Endothelial cell (in vitro differentiated cells): ENCODE measurements at regions not wholly inside any gene's neighbourhood (a gene's known extent, or its start where the extent isn't known, plus 50 kb on each side); places are given as distances from the start of the nearest gene placed in this dataset.
A peak's percentile ranks its signal among the peaks of the same experiment; 100 is the strongest.

Source experiments
- DNase-seq: peaks from one replicate; pipeline ENCODE4 v3.0.0; 2021; ENCODE audit warnings: low spot score
- H3K27ac Mint-ChIP-seq: one replicate; pipeline ENCODE4 v1.8.0; 2021; ENCODE audit warnings: mixed read lengths, inconsistent platforms; ENCODE audit not compliant: unreplicated experiment
- H3K27me3 Mint-ChIP-seq: one replicate; pipeline ENCODE4 v1.8.0; 2021; ENCODE audit warnings: mild to moderate bottlenecking, moderate library complexity, mixed read lengths, inconsistent platforms; ENCODE audit not compliant: unreplicated experiment
- H3K36me3 Mint-ChIP-seq: one replicate; pipeline ENCODE4 v1.8.0; 2021; ENCODE audit warnings: mild to moderate bottlenecking, low read depth, mixed read lengths, inconsistent platforms; ENCODE audit not compliant: unreplicated experiment
- H3K4me1 Mint-ChIP-seq: one replicate; pipeline ENCODE4 v1.8.0; 2021; ENCODE audit warnings: mild to moderate bottlenecking, mixed read lengths, inconsistent platforms; ENCODE audit not compliant: unreplicated experiment
- H3K4me3 Mint-ChIP-seq: one replicate; pipeline ENCODE4 v1.8.0; 2021; ENCODE audit warnings: mild to moderate bottlenecking, mixed read lengths, inconsistent platforms; ENCODE audit not compliant: unreplicated experiment
- H3K9me3 Mint-ChIP-seq: one replicate; pipeline ENCODE4 v1.8.0; 2021; ENCODE audit warnings: mixed read lengths, inconsistent platforms; ENCODE audit not compliant: unreplicated experiment
- CTCF ChIP-seq: fragments of 200-600 bp; sonication (generic); IDR thresholded peaks from one replicate; pipeline ENCODE4 v1.5.0; 2021; ENCODE audit warnings: antibody characterized with exemption; ENCODE audit not compliant: unreplicated experiment

GRCh38 chr4:55175779-55176231 lies 50.4 kb upstream of the KDR start:
- peak; percentile 45 for DNase-seq
- no peaks in the 10 kb centered on the region for H3K9me3 Mint-ChIP-seq
- no peaks in the 10 kb centered on the region for H3K36me3 Mint-ChIP-seq
- peaks cover 69% of the 10 kb centered on the region for H3K4me1 Mint-ChIP-seq
- peak overlapping the region; percentile 56 for H3K4me3 Mint-ChIP-seq
- no peak for TF ChIP-seq CTCF
- H3K27me3 Mint-ChIP-seq = peaks cover 12% of the 10 kb centered on the region
- peak overlapping the region; percentile 100 for H3K27ac Mint-ChIP-seq

GRCh38 chr4:55176497-55176896 lies 51.1 kb upstream of the KDR start:
- Mint-ChIP-seq H3K4me3 (peak overlapping the region; percentile 56), H3K27ac (peak overlapping the region; percentile 100)
- TF ChIP-seq CTCF = no peak

GRCh38 chr4:55177461-55177860 lies 52.1 kb upstream of the KDR start:
- Mint-ChIP-seq H3K4me3 (peak overlapping the region; percentile 66), H3K27me3 (peaks cover 14% of the 10 kb centered on the region), H3K36me3 (peaks cover 5% of the 10 kb centered on the region), H3K9me3 (no peaks in the 10 kb centered on the region), H3K27ac (peak overlapping the region; percentile 99), H3K4me1 (peaks cover 80% of the 10 kb centered on the region)
- DNase-seq = no peak
- no peak for TF ChIP-seq CTCF

More at GRCh38 chr4:55176497-55176896, 51.1 kb upstream of the KDR start:
- peaks cover 76% of the 10 kb centered on the region for H3K4me1 Mint-ChIP-seq
- DNase-seq = no peak
- H3K27me3 Mint-ChIP-seq = peaks cover 14% of the 10 kb centered on the region
- H3K36me3 Mint-ChIP-seq = peaks cover 5% of the 10 kb centered on the region
- no peaks in the 10 kb centered on the region for H3K9me3 Mint-ChIP-seq

DNA sequence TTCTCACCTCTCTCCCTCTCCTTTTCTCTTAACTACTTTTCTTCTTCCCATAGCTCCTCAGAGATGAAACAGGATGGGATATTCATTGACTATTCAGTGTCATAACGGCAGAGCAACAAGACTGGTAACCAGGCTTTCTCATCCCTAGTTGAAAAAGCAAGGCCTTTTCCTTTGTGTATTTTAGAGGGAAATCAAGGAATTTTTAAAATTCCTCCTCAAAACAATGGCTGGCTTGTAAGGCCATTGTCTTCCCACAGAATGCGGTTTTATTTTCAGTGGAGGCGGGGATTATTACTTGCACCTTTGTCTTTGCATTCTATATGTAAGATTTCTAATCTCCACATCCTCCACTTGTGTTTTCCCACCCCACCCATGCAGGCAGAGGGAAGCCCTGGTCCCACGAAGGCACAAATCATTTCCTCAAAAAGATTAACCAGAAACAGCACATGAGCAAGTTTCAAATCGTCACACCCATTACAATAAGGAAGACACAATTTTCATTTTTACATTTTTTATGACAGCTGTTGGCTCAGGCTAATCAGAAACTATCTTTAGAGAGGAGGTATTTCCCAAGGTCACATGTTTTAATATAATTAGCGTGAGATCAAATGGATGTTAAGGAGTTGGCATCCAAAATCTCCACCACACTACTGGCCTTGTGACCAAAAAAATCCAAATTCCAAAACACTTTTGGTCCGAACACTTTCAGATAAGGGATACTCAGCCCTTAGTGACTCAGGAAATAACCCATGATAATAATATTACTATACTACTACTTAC lies 53.0 kb upstream of the KDR start:
- Mint-ChIP-seq H3K36me3 (peaks cover 5% of the 10 kb centered on the region), H3K27ac (peak overlapping the region; percentile 99), H3K4me3 (peak overlapping the region; percentile 72), H3K4me1 (peaks cover 75% of the 10 kb centered on the region), H3K9me3 (no peaks in the 10 kb centered on the region), H3K27me3 (peaks cover 14% of the 10 kb centered on the region)
- DNase-seq = no peak
- no peak for TF ChIP-seq CTCF
